GM12878 (cell line): ENCODE measurements at regions not wholly inside any gene's neighbourhood (a gene's known extent, or its start where the extent isn't known, plus 50 kb on each side); places are given as distances from the start of the nearest gene placed in this dataset.

ENCODE experiments used
- ATAC-seq: fragments of 200-7000 bp; cut with Tn5 transposase; 3 replicates; pipeline ENCODE4 v1.9.1; 2020; ENCODE audit warnings: mild to moderate bottlenecking, moderate library complexity
- BruUV-seq: library from RNA; stranded (reverse); fragments of 400-500 nt; replicated peaks from 2 replicates; lab custom pipeline; 2021; lab: Mats Ljungman, UMichigan
- CTCF ChIA-PET: fragments of 300-600 bp; sonication (Branson Sonifier 250); formaldehyde crosslinking; extraction: SDS; loops from one replicate; lab custom pipeline; 2021; ENCODE audit warnings: inconsistent platforms; lab: Yijun Ruan, JAX
- POLR2A ChIA-PET: fragments of 350-600 bp; formaldehyde crosslinking; extraction: SDS; loops from one replicate; lab custom pipeline; 2021; ENCODE audit warnings: inconsistent platforms; lab: Charles Lee
- RAD21 ChIA-PET: fragments of 300-600 bp; sonication (Branson Sonifier 250); formaldehyde crosslinking; loops from one replicate; lab custom pipeline; 2023; ENCODE audit warnings: antibody characterized with exemption; ENCODE audit not compliant: unreplicated experiment; lab: Charles Lee
- SMC1A ChIA-PET: fragments of 300-600 bp; sonication (Branson Sonifier 250); formaldehyde crosslinking; loops from one replicate; lab custom pipeline; 2023; ENCODE audit not compliant: unreplicated experiment, uncharacterized antibody; lab: Charles Lee
- DNase-seq: peaks from one replicate; pipeline ENCODE4 v3.0.0-alpha.2; 2011; ENCODE audit warnings: low read depth, low spot score
- FAIRE-seq: peaks from 3 replicates; lab custom pipeline; 2011; peaks lifted over from hg19 to GRCh38; lab: Jason Lieb, UNC
- H2AFZ ChIP-seq: 2 replicates; pipeline ENCODE4 v1.6.0; 2011; ENCODE audit warnings: low read depth, low read length, control low read depth; ENCODE audit not compliant: control insufficient read depth
- H3K27ac ChIP-seq: 2 replicates; pipeline ENCODE4 v1.5.1; 2011; ENCODE audit warnings: control low read depth; ENCODE audit not compliant: control insufficient read depth, insufficient read depth
- H3K27me3 ChIP-seq, 2 experiments: replicated peaks in 1 of 2; 2 replicates each; pipeline versions ENCODE4 v1.6.0 to v1.6.1; 2011; ENCODE audit warnings: low read length in 1 of 2; ENCODE audit not compliant: control insufficient read depth in 2 of 2, insufficient read depth in 2 of 2
- H3K36me3 ChIP-seq, 2 experiments: 2 replicates each; pipeline ENCODE4 v1.5.1; 2011; ENCODE audit warnings: low read length in 1 of 2; ENCODE audit not compliant: control insufficient read depth in 2 of 2, insufficient read depth in 2 of 2
- H3K4me1 ChIP-seq: 2 replicates; pipeline ENCODE4 v1.6.1; 2011; ENCODE audit warnings: mild to moderate bottlenecking, low read length, moderate library complexity, mixed read lengths; ENCODE audit not compliant: control insufficient read depth, insufficient read depth
- H3K4me2 ChIP-seq: 2 replicates; pipeline ENCODE4 v1.6.0; 2011; ENCODE audit warnings: control low read depth; ENCODE audit not compliant: control insufficient read depth, insufficient read depth
- H3K4me3 ChIP-seq: fragments of 200-600 bp; sonication (generic); 2 replicates; pipeline ENCODE4 v1.5.1; 2016
- H3K79me2 ChIP-seq: 2 replicates; pipeline ENCODE4 v1.6.0; 2011; ENCODE audit warnings: low read length; ENCODE audit not compliant: control insufficient read depth, insufficient read depth
- H3K9ac ChIP-seq: 2 replicates; pipeline ENCODE4 v1.8.0; 2011; ENCODE audit warnings: low read length, control low read depth, mixed read lengths; ENCODE audit not compliant: control insufficient read depth, insufficient read depth
- H3K9me3 ChIP-seq: replicated peaks from 3 replicates; pipeline ENCODE4 v1.5.1; 2011; ENCODE audit warnings: mild to moderate bottlenecking, low read length; ENCODE audit not compliant: control insufficient read depth, insufficient read depth
- H4K20me1 ChIP-seq: 2 replicates; pipeline ENCODE4 v1.6.0; 2011; ENCODE audit not compliant: control insufficient read depth, insufficient read depth
- BCLAF1 ChIP-seq: fragments of 450-650 bp; IDR thresholded peaks from 2 replicates; pipeline ENCODE4 v1.6.1; 2017; ENCODE audit warnings: antibody characterized with exemption, mild to moderate bottlenecking, moderate library complexity
- CEBPZ ChIP-seq: fragments of 150-350 bp; IDR thresholded peaks from 2 replicates; pipeline ENCODE4 v1.6.1; 2016; ENCODE audit warnings: low read depth, low read length
- EZH2 ChIP-seq: IDR thresholded peaks from 2 replicates; pipeline ENCODE4 v1.6.1; 2012; ENCODE audit warnings: low read depth, mild to moderate bottlenecking, control low read depth, inconsistent platforms, low read length, borderline replicate concordance; ENCODE audit not compliant: control insufficient read depth
- IKZF1 ChIP-seq: fragments of 450-650 bp; conservative IDR thresholded peaks from 2 replicates; pipeline ENCODE4 v1.6.1; 2017; ENCODE audit warnings: antibody characterized with exemption, mild to moderate bottlenecking
- KAT2A ChIP-seq: conservative IDR thresholded peaks from 2 replicates; pipeline ENCODE4 v1.6.1; 2011; ENCODE audit warnings: low read depth, low read length; ENCODE audit not compliant: control insufficient read depth
- PAX5 ChIP-seq: IDR thresholded peaks from 2 replicates; pipeline ENCODE4 v1.6.1; 2011; ENCODE audit warnings: low read depth, low read length, borderline replicate concordance
- POLR2AphosphoS2 ChIP-seq: IDR thresholded peaks from 2 replicates; pipeline ENCODE4 v1.6.1; 2011; ENCODE audit warnings: low read depth, mild to moderate bottlenecking, low read length, improper control_type of control experiment, moderate library complexity
- RAD21 ChIP-seq: IDR thresholded peaks from 2 replicates; pipeline ENCODE4 v1.6.1; 2011; ENCODE audit warnings: mild to moderate bottlenecking, low read depth, low read length, moderate library complexity; ENCODE audit not compliant: insufficient read depth
- RFX5 ChIP-seq: IDR thresholded peaks from 2 replicates; pipeline ENCODE4 v1.6.1; 2011; ENCODE audit warnings: low read depth, low read length, improper control_type of control experiment
- SMAD5 ChIP-seq: IDR thresholded peaks from 2 replicates; pipeline ENCODE4 v1.6.1; 2016; ENCODE audit warnings: antibody characterized with exemption, low read depth
- TCF3 ChIP-seq: IDR thresholded peaks from 2 replicates; pipeline ENCODE4 v1.6.1; 2012; ENCODE audit warnings: low read depth, mild to moderate bottlenecking, low read length, borderline replicate concordance; ENCODE audit not compliant: insufficient read depth
- USF1 ChIP-seq: IDR thresholded peaks from 2 replicates; pipeline ENCODE4 v1.6.1; 2011; ENCODE audit warnings: borderline replicate concordance, low read depth, mild to moderate bottlenecking, moderate library complexity, mixed read lengths, low read length; ENCODE audit not compliant: insufficient read depth; ENCODE audit errors: extremely low read length
- ZBED1 ChIP-seq: IDR thresholded peaks from 2 replicates; pipeline ENCODE4 v1.6.1; 2016; ENCODE audit warnings: borderline replicate concordance
- ZNF24 ChIP-seq: fragments of 450-650 bp; IDR thresholded peaks from 2 replicates; pipeline ENCODE4 v1.6.1; 2017; ENCODE audit warnings: antibody characterized with exemption, mild to moderate bottlenecking
- WGBS: methylation state at CpG from one replicate; pipeline ENCODE4 v1.1.6; 2016; ENCODE audit warnings: low lambda C conversion rate; ENCODE audit not compliant: insufficient replicate concordance, insufficient coverage; ENCODE audit errors: missing lambda C conversion rate; 5-methylcytosine and 5-hydroxymethylcytosine counted together
- in situ Hi-C: fragments of 300-500 bp; cut with MboI; formaldehyde crosslinking; loops from 9 replicates; pipeline ENCODE4 v1.14.3; 2018; ENCODE audit warnings: mixed read lengths
- intact Hi-C: fragments of 100-400 bp; cut with micrococcal nuclease; formaldehyde crosslinking; loops from one replicate; pipeline ENCODE4 v1.14.2; 2022; ENCODE audit not compliant: unreplicated experiment

- ChIA-PET CTCF (interaction anchor here (0.7 to 3.0 kb wide), 3 partner anchors 16 to 633 kb away, joined by 3 to 26 read pairs (median 10); no protein-coding TSS in a partner anchor), RAD21 (interaction anchor here (1.1 kb wide), 1 partner anchor 95 kb away, joined by 3 read pairs; no protein-coding TSS in a partner anchor), POLR2A (no interaction called here), SMC1A (interaction anchor here (0.6 to 1.5 kb wide), 4 partner anchors 463 to 638 kb away, joined by 3 to 4 read pairs (median 3); no protein-coding TSS in a partner anchor)
- H3K4me2 ChIP-seq = no peak overlapping the region
- no peak overlapping the region for H3K9ac ChIP-seq
- no peaks in the 10 kb centered on the region for H3K9me3 ChIP-seq
- no peak for DNase-seq
- H3K27ac ChIP-seq = no peak overlapping the region
- H3K4me1 ChIP-seq = no peaks in the 10 kb centered on the region
- 12% methylated on average over 2 of the region's 2 CpGs for WGBS
- H3K79me2 ChIP-seq = no peaks in the 10 kb centered on the region
- in situ Hi-C loops (no loop called here), intact Hi-C loops (no loop called here)
- no peaks in the 10 kb centered on the region for H4K20me1 ChIP-seq
- 0 out of 4 replicates have a peak, but pooled peaks cover 0 to 2% of the 10 kb centered on the region in 2 experiments for H3K27me3 ChIP-seq
- no peak overlapping the region for H3K4me3 ChIP-seq
- no peak overlapping the region for H2AFZ ChIP-seq
- no peaks in the 10 kb centered on the region for H3K36me3 ChIP-seq
- no TSS peak for BruUV-seq
- no peak for FAIRE-seq
- ATAC-seq = no peak
- no peak for TF ChIP-seq POLR2AphosphoS2
- TF ChIP-seq USF1 = no peak
- TF ChIP-seq ZNF24 = no peak
- TF ChIP-seq KAT2A = no peak
- no peak for TF ChIP-seq RFX5
- TF ChIP-seq RAD21 = no peak
- TF ChIP-seq BCLAF1 = no peak
- TF ChIP-seq EZH2 = no peak
- no peak for TF ChIP-seq TCF3
- no peak for TF ChIP-seq CEBPZ
- no peak for TF ChIP-seq SMAD5
- no peak for TF ChIP-seq ZBED1
- no peak for TF ChIP-seq IKZF1
- no peak for TF ChIP-seq PAX5
Measured at GRCh38 chr18:44580159-44580558, 100.5 kb upstream of the SETBP1 start.
